HG02973 (cell line): ENCODE measurements at regions not wholly inside any gene's neighbourhood (a gene's known extent, or its start where the extent isn't known, plus 50 kb on each side); places are given as distances from the start of the nearest gene placed in this dataset.
"Not testable (repeated sequence)": the region's sequence is repeated elsewhere in the genome, so short reads cannot be mapped to it uniquely, and the experiment has no call there.

Experiments
- ATAC-seq: cut with Tn5 transposase; IDR thresholded peaks from one replicate; pipeline ENCODE4 v1.9.1; 2021; ENCODE audit warnings: moderate library complexity; ENCODE audit not compliant: unreplicated experiment

DNA sequence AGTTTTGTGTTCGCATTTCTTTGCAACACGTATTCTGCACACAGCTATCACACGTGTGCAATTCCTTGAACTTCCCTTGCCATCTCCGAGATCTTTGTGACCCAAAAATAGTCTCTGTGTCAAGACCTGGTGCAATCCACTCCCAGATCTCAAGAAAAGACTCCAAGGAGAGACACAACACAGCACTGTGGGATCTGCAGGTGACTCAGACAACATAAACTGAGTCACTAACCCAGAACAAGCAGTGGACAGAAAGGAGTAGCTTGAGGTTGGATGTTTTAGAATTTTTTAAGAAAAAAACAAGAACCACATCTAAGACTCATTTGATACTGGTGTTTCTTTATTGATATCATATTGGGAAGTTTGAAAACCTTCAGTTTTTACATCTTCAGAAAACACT, 396.9 kb downstream of the AGTPBP1 start:
- no peak for ATAC-seq

DNA sequence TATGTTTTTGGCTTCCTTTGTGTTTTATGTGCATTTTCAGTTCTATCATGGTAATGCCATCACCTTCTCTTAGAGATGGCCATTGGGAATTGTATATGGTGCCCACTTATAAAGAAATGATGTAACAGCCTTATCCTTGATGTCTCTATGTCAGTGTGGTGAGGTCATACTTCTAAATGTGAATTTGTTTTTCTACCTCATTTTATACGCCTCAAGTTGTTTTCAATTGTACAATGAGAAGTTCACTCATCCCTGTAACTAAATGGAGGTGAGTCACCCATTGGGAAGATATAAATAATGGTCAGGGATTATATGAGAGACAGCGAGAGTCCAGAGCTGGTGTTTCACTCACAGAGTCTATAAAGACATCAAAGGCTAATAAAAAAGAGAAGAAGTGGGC, 402.4 kb downstream of the AGTPBP1 start:
- no peak for ATAC-seq

DNA sequence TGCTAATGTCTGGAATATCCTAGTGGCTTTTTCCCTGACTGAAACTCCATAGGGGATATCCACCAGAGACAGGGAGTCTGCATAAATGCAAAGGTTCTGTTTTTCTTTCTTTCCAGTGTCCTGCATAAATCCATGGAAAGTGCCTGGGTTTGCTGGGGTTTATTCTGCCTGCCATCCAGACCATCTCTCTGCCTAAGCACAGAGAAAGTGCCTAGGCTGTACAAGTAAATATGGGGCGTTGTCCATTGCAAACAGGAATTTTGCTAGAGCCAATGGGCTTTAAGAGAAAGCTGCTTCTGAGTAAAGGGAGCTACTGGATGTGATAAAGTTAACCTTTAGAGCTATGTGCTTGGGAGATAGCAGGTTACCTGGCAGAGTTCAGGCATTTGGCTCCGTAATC, 407.5 kb downstream of the AGTPBP1 start:
- no peak for ATAC-seq

DNA sequence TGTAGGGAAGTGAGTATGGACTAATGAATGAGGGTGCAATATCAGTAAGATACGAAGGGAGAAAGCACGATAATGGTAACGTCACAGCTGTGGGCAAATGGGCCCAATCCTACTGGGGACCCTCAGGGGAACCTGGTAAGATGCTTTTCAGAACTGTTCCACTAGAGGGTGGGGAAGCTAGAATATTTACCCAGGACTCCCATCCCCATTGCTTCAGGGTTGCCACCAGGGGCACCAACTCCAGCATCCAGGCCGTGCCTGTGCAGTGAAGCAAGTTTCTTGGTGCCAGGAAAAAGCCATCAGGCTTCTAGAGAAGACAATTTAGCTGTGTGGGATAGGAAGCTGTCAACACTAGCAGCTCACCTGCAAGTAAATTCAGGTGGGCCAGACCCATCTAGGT, 409.3 kb downstream of the AGTPBP1 start:
- no peak for ATAC-seq

DNA sequence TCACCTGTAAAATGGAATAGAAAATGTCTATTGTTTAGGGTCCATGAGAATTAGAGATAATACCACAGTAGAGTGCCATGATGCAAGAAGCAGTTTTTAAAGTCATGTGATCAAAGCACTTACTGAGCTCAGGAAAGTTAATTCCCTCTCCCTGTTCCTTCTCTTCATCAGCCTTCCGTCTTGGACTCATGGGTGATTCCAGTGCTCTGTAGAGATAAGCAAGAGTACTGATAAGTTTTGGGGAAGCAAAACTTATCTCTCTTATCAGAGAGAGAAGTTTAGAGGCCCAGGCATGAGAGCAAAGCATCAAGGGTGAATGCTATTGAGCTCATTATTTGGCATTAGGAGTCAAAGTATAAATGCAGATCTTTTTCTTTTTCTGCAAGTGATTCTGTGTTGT, 410.1 kb downstream of the AGTPBP1 start:
- ATAC-seq = no peak

DNA sequence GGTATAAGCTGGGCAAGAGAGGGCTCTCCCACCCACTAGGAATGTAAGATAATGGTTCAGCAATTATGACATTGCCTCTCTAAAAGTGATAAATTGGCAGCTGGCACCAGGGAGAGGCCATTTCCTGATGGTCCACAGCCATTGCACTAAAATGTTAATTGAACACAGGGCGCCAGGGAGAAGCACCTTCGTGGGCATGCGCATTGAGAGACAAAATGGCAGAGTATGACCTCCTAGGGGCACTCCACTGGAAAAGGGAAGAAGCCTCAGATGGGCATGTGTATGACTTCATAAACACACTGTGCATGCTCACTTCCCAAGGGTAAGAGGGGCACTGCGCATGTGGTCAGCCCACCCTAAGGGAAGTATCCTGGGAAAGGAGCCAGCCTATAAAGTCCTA, 419.2 kb downstream of the AGTPBP1 start:
- ATAC-seq = no peak

DNA sequence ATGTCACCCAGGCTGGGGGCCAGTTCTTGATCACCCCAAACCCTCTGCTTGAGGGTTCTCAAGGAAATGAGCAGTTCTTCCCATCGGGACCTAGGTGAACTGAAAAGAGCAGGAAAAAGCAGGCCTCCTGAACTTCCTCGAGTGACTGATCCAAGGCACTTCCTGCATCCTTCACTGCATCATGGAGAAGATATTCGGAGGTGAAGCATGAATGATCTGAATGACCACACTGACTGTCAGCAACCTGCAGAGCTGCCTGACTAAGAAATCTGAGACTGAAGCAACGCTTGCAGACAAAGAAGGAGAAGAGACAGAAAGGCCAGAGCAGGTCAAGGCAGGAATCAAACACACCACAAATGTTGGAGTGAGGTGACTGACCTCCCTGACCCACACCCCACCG, 420.2 kb downstream of the AGTPBP1 start:
- ATAC-seq = no peak

DNA sequence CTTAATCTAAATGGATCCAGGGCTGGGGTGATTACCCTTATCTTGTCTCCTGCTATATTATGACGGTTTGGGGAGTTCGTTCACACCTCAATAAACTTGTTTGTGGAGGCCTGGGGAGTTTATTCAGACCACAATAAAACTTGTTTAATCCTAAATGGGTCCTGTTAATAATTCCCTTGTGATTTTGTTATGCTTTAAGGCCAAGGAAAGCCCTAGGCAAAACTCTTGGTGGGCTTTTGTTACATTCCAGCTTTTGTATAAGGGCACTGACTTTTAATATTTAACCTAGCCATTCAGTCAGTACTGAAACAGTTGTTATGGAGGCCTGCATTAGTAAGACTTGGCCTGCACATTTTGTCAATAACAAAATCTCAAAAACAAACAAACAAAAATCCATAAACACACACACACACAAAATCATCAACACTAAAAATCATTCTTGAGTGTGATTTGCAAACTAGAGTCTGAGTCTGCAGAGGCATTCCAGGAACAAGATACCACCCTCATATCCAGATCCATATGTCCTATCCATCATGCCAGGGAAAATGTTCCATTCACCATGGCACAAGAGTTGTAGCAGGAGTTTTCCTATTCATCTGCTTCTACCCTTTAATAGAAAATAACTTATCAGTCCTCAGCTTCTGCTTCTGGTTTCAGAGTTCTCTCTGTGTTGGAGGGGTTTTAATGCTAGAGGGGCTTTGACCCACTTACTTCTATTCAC, 421.7 kb downstream of the AGTPBP1 start:
- no peak for ATAC-seq

DNA sequence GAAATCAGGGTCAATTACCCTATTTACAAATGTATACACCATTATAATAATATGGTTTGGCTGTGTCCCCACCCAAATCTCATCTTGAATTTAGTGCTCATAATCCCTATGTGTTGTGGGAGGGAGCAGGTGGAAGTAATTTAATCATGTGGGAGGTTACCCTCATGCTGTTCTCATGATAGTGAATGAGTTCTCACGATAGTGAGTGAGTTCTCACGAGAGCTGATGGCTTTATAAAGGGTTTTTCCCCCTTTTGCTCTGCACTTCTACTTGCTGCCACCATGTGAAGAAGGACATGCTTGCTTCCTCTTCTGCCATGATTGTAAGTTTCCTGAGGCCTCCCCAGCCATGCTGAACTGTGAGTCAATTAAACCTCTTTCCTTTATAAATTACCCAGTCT, 426.2 kb downstream of the AGTPBP1 start:
- ATAC-seq = not testable (repeated sequence)

DNA sequence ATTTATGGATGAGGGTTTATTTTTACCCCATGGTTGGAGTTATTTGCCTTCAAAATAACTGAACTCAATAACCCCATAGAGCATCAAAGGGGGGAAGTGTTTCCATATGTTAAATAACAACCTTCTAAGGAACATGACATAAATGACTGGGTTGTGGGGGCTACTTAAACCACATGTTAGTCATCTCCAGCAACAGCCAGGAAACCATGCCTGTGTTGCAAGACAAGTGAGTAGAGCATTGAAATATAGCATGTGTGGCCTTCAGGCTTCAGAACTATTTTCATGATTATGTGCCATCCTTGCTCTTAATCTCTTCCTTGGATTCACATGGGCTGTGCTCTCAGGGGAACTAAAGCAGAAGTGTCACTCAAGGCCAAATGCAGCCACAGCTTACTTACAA, 431.2 kb downstream of the AGTPBP1 start:
- ATAC-seq = no peak

DNA sequence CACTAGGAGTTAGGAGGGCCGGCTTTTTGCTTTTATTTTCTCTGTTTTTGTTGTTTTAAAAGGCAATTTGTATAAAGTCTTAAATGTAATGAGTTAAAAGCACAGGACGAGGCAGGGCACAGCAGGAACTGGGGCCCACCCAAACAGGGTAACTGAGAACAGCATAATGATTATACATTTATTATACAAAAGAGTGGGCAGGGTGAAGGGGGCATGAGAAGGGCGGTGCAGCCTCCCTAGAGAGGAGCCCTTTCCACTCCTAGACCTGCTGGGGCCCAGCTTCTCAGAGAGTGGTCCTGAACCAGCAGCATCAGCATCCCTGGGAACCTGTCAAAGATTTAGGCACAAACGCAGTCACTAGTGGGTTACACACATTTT, 438.0 kb downstream of the AGTPBP1 start:
- no peak for ATAC-seq

DNA sequence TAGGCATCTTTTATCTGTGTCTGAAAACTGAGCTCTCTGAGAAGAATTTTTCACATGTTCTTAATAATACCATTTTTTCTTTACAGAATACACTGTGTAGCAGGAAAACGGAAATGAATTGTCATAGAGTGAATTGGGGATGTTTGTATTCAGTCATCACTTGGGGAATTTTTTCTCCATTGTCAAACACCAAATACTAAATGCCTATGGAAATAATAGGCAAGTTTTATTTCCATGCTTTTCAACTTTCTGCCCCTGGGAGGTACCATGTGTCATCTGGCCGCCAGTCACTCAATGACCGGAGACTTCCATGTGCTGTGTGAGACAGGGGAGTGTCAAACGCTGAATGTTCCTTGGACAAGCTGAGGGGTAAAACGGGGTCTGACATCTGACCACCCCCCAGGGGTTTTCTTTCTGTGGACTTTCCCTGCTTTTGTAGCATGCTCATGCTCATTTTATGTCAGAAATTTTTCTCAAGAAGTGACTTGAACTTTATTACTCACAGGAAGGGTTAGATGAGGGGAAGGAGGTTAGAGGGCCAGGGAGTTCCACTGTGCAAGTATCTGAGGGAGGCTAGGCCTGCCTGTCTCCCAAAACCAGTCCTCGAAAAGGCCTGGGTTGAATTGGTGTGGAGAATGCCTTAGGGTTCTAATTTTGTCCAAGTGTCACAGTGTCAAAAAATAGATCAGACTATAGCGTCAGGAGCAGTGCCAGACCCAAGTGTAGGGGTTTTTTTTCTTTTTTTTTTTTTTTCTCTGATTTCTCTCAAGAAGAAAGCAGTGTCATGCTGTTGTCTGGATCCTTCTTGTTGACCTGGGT, 438.6 kb downstream of the AGTPBP1 start:
- no peak for ATAC-seq

DNA sequence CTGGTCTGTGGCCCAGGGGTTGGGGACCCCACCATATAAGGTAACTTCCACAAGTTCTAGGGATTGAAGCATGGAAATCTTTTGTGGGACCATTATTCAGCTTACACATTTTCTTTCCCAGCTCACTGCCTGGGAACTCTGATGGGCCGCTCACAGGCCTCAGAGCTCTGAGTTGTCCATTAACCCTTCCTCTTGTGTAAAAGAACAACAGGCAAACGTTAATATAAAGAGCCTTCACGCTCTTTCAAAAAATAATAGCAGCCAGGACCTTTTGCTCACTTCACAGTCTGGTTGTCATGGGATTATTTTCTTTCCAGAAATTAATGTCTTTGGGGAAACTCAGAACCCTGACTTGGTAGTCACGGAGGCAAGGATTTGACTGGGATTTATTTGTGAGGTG, 443.3 kb downstream of the AGTPBP1 start:
- no peak for ATAC-seq

DNA sequence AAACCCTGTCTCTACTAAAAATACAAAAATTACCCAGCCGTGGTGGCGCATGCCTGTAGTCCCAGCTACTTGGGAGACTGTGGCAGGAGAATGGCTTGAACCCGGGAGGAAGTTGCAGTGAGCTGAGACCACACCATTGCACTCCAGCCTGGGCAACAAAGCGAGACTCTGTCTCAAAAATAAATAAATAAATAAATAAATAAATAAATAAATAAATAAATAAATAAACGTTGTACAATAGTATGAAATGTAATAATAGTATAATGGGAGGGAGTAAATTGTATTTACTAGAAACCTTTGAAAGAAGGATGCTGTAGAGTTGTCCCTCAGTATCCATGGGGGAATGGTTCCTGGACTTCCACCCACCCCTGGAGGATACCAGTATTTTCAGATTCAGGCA, 446.5 kb downstream of the AGTPBP1 start:
- not testable (repeated sequence) for ATAC-seq

DNA sequence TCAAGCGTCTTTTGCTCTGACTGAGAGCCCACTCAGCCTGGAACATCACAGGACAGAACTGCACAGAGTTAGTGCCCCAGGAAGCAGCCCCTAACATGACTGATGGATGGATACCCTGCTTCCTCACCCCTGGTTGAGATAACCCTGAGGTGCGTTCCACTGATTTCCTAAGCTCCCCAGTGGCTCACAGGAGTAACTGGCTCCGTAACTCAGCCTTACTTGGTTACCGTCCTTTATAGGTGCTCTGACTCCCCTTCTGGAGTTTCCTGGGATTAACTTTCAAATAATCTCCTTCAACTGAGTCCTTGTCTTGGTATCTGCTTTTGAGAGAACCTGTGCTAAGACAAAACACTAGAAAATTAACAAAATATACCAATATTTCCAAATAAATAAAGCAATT, 449.5 kb downstream of the AGTPBP1 start:
- ATAC-seq = no peak

DNA sequence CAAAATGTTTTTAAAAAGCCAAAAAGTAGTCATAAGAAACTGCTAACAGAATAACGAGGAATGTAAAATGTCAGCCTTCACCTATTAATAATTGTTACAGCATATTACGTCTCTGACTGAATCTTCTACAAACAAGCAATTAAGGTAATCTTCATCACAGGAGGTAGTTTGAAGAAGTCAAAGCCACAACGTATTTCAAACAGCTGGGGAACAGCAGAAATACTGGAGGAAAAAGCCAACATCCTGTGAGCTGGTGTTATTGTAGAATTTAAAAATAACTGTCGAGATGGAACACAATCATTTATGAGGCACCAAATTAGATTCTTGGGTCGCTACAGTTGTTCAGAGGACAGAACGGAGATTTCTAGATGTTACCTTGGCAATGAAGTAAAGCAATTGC, 450.5 kb downstream of the AGTPBP1 start:
- ATAC-seq = no peak

DNA sequence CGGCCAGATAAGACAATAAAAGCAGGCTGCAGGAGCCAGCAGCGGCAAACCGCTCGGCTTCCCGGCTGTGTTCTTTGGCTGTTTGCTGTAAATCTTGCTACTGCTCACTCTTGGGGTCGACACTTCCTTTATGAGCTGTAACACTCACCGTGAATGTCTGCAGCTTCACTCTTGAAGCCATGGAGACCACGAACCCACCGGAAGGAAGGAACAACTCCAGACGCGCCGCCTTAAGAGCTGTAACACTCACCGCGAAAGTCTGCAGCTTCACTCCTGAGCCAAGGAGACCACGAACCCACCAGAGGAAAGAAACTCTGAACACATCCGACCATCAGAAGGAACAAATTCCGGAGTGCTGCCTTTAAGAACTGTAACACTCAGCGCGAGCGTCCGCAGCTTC, 451.7 kb downstream of the AGTPBP1 start:
- no peak for ATAC-seq

DNA sequence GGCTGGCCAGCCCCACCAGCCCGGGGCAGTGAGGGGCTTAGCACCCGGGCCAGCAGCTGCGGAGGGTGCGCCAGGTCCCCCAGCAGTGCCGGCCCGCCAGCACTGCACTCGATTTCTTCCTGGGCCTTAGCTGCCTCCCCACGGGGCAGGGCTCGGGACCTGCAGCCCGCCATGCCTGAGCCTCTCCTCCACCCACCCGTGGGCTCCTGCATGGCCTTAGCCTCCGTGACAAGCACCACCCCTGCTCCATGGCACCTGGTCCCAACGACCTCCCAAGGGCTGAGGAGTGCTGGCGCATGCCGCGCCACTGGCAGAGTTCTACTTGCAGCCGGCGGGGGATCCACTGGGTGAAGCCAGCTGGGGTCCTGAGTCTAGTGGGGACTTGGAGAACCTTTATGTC, 452.6 kb downstream of the AGTPBP1 start:
- no peak for ATAC-seq

DNA sequence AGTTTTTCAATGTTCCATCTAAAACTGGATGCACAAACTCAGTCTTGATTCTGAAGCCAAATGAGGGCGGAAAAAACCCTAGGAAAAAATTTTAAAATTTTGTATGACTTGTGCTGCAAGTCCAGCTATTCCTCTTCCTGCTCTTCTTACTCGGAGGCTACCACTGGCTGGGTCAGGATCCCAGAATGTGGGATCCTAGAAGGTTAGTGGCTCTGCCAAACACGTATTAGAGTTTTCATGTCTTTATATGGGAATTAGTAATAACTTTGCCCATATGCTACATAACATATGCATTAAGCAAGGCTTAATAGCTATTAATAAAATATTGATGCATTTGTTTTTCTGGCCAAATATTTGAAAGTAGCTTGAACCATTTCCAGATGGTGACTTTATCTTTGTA, 458.3 kb downstream of the AGTPBP1 start:
- ATAC-seq = no peak

DNA sequence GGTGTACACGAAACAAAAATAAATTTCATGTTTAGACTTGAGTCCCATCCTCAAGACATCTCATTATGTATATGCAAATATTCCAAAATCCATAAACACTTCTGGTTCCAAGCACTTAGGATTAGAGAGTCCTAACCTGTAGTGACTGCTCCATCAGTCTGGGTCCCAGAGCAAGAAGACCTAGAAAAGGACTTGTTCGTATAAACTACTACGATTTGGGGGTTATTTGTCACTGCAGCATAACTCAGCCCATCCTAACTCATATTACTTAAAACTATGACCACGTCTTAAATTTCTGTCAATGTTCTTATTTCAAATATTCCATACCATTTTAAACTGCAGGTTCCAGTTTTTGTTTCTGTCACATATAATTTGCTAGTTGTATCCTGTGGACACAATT, 463.0 kb downstream of the AGTPBP1 start:
- ATAC-seq = no peak

DNA sequence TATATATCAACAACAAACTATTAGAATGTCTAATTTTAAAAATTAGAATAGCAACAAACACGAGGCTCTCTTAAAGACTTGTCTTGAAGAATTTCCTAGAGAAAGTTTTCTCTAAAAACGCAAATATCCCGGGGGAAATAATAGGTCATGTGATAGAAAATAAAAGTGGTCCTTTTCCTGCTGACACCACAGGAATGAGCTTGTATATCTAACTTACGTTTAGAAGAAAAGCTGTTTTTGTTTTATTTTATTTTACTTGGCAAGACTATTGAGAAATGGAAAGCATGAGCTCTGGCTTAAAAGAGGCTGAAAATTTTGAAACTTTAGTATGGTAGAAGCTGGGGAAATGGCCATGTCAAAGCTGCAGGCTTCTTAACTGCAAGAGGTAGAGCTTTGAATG, 465.0 kb downstream of the AGTPBP1 start:
- no peak for ATAC-seq

DNA sequence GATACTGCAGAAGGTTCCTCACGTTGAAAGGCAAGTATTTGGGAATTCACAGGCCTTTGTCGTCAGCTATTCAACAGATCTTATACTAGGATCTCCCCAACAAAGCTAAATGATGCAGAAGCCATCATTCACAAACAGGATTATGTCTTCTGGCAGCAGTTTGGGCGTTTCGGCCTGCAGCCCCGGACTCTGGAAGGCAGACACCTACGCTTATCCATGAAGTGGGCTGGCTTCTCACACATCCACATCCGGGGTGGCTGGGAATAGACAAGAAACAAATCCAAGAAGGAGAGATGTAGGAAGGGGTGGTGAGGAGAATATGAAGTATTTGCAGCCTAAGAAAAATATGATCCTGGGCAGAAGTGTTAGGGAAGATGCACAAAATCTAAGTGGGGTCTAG, 471.9 kb downstream of the AGTPBP1 start:
- ATAC-seq = no peak

DNA sequence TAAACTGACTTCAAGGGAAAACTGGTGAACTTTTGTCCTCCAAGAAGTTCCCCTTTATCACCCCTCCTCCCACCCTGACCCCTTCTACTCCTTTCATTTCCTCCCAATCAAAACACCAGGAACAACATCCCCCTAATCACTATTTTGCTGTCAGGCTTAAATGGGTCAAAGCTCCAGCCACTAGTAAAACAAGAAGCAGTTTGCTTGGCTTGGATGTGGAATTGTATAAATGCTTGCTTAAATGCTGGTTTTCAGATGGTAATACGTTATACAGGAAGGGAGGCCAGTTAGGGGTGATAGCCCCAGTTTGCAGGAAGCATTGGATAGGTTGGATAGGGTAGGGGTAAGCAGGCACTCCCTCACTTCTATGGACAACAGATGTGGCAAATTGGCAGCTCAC, 473.6 kb downstream of the AGTPBP1 start:
- no peak for ATAC-seq
